Neural cell (in vitro differentiated cells): ENCODE measurements at regions not wholly inside any gene's neighbourhood (a gene's known extent, or its start where the extent isn't known, plus 50 kb on each side); places are given as distances from the start of the nearest gene placed in this dataset.

Experiments used
- H2AFZ ChIP-seq: fragments of 200-600, 300-800 bp; sonication (generic), shearing (Covaris generic); 2 replicates; pipeline ENCODE4 v1.6.0; 2014; ENCODE audit warnings: low read depth, mild to moderate bottlenecking, antibody characterized with exemption, low read length, moderate library complexity
- H3F3A ChIP-seq: fragments of 200-600 bp; shearing (Covaris generic); 2 replicates; pipeline ENCODE4 v1.6.1; 2016; ENCODE audit warnings: mild to moderate bottlenecking, moderate library complexity, mixed read lengths, antibody characterized with exemption, low read length; ENCODE audit not compliant: insufficient read depth, poor library complexity, severe bottlenecking
- H3K27ac ChIP-seq: fragments of 200-600, 300-800 bp; sonication (generic), shearing (Covaris generic); 2 replicates; pipeline ENCODE4 v1.5.1; 2014; ENCODE audit warnings: mild to moderate bottlenecking, low read length, moderate library complexity
- H3K27me3 ChIP-seq: fragments of 300-800, 200-600 bp; sonication (generic), shearing (Covaris generic); 2 replicates; pipeline ENCODE4 v1.6.0; 2014; ENCODE audit warnings: mild to moderate bottlenecking, low read depth, low read length, moderate library complexity; ENCODE audit not compliant: insufficient read depth
- H3K36me3 ChIP-seq: fragments of 300-800, 200-600 bp; sonication (generic), shearing (Covaris generic); 2 replicates; pipeline ENCODE4 v1.5.1; 2014; ENCODE audit warnings: mild to moderate bottlenecking, antibody characterized with exemption, low read length, moderate library complexity; ENCODE audit not compliant: insufficient read depth
- H3K4me2 ChIP-seq: fragments of 300-800, 200-600 bp; sonication (generic), shearing (Covaris generic); 2 replicates; pipeline ENCODE4 v1.6.0; 2014; ENCODE audit warnings: mild to moderate bottlenecking, low read length
- H3K4me3 ChIP-seq: fragments of 300-800, 200-600 bp; sonication (generic), shearing (Covaris generic); 2 replicates; pipeline ENCODE4 v1.5.1; 2014; ENCODE audit warnings: mild to moderate bottlenecking, low read length, moderate library complexity
- H3K79me2 ChIP-seq: fragments of 200-600 bp; shearing (Covaris generic); replicated peaks from 2 replicates; pipeline ENCODE4 v1.6.0; 2014; ENCODE audit warnings: mild to moderate bottlenecking, low read length, moderate library complexity; ENCODE audit not compliant: insufficient read depth
- H3K9ac ChIP-seq: fragments of 300-800, 200-600 bp; sonication (generic), shearing (Covaris generic); 2 replicates; pipeline ENCODE4 v1.6.1; 2016; ENCODE audit warnings: mild to moderate bottlenecking, low read length, mixed read lengths
- H3K9me2 ChIP-seq: fragments of 200-600 bp; shearing (Covaris generic); 2 replicates; pipeline ENCODE4 v1.6.1; 2016; ENCODE audit warnings: mild to moderate bottlenecking, low read length, mixed read lengths; ENCODE audit not compliant: insufficient read depth
- H3K9me3 ChIP-seq: fragments of 200-600, 300-800 bp; sonication (generic), shearing (Covaris generic); 2 replicates; pipeline ENCODE4 v1.6.1; 2016; ENCODE audit warnings: mild to moderate bottlenecking, mixed run types, low read length, moderate library complexity, mixed read lengths
- H4K20me1 ChIP-seq: fragments of 200-600 bp; shearing (Covaris generic); 2 replicates; pipeline ENCODE4 v1.6.1; 2016; ENCODE audit warnings: mild to moderate bottlenecking, mixed run types; ENCODE audit not compliant: insufficient read depth
- CTCF ChIP-seq: fragments of 450-650 bp; IDR thresholded peaks from 2 replicates; pipeline ENCODE4 v1.5.1; 2014; ENCODE audit warnings: antibody characterized with exemption, mild to moderate bottlenecking, moderate library complexity; ENCODE audit not compliant: poor library complexity, severe bottlenecking
- EP300 ChIP-seq: fragments of 450-650 bp; conservative IDR thresholded peaks from 2 replicates; pipeline ENCODE4 v1.6.1; 2014; ENCODE audit warnings: antibody characterized with exemption, mild to moderate bottlenecking, moderate library complexity; ENCODE audit not compliant: poor library complexity, severe bottlenecking
- EZH2 ChIP-seq: fragments of 200-600, 300-800 bp; shearing (Covaris generic), sonication (generic); IDR thresholded peaks from 2 replicates; pipeline ENCODE4 v1.6.1; 2014; ENCODE audit warnings: antibody characterized with exemption, low read length, borderline replicate concordance, mild to moderate bottlenecking; ENCODE audit not compliant: insufficient read depth, poor library complexity, severe bottlenecking
- MXI1 ChIP-seq: fragments of 450-650 bp; conservative IDR thresholded peaks from 2 replicates; pipeline ENCODE4 v1.6.1; 2014; ENCODE audit warnings: antibody characterized with exemption, mild to moderate bottlenecking; ENCODE audit not compliant: poor library complexity, severe bottlenecking
- POLR2AphosphoS5 ChIP-seq: IDR thresholded peaks from 2 replicates; pipeline ENCODE4 v1.6.1; 2012
- RAD21 ChIP-seq: fragments of 450-650 bp; conservative IDR thresholded peaks from 2 replicates; pipeline ENCODE4 v1.6.1; 2014; ENCODE audit warnings: antibody characterized with exemption, mild to moderate bottlenecking, moderate library complexity
- REST ChIP-seq: IDR thresholded peaks from 2 replicates; pipeline ENCODE4 v1.6.1; 2012; ENCODE audit warnings: borderline replicate concordance
- SMC3 ChIP-seq: fragments of 450-650 bp; conservative IDR thresholded peaks from 2 replicates; pipeline ENCODE4 v1.6.1; 2014; ENCODE audit warnings: antibody characterized with exemption, mild to moderate bottlenecking, moderate library complexity; ENCODE audit not compliant: poor library complexity
- TAF1 ChIP-seq: IDR thresholded peaks from 2 replicates; pipeline ENCODE4 v1.6.1; 2012; ENCODE audit warnings: low read depth

- H3K4me3 ChIP-seq, result no peak overlapping the region
- H4K20me1 ChIP-seq, result no peaks in the 10 kb centered on the region
- H3K27me3 ChIP-seq, result no peaks in the 10 kb centered on the region
- H3K36me3 ChIP-seq, result no peaks in the 10 kb centered on the region
- no peak overlapping the region for H3K9ac ChIP-seq
- H2AFZ ChIP-seq, result no peak overlapping the region
- no peak overlapping the region for H3K4me2 ChIP-seq
- H3K9me3 ChIP-seq, result no peaks in the 10 kb centered on the region
- no peaks in the 10 kb centered on the region for H3K9me2 ChIP-seq
- H3F3A ChIP-seq, result no peaks in the 10 kb centered on the region
- TF ChIP-seq MXI1 (no peak), EZH2 (no peak), CTCF (no peak), REST (no peak), EP300 (no peak), TAF1 (no peak), RAD21 (no peak), POLR2AphosphoS5 (no peak), SMC3 (no peak)
- no peaks in the 10 kb centered on the region for H3K79me2 ChIP-seq
- no peak overlapping the region for H3K27ac ChIP-seq
Observed at GRCh38 chr1:56410405-56410804, 169.0 kb downstream of the PLPP3 start.

- no peak overlapping the region for H3K4me2 ChIP-seq
- no peaks in the 10 kb centered on the region for H3K36me3 ChIP-seq
- H3F3A ChIP-seq, result no peaks in the 10 kb centered on the region
- H3K27ac ChIP-seq, result no peak overlapping the region
- no peak overlapping the region for H3K9ac ChIP-seq
- H3K9me2 ChIP-seq, result no peaks in the 10 kb centered on the region
- no peaks in the 10 kb centered on the region for H3K9me3 ChIP-seq
- no peaks in the 10 kb centered on the region for H4K20me1 ChIP-seq
- H3K79me2 ChIP-seq, result no peaks in the 10 kb centered on the region
- H3K4me3 ChIP-seq, result no peak overlapping the region
- no peak overlapping the region for H2AFZ ChIP-seq
- TF ChIP-seq EP300 (no peak), REST (no peak), SMC3 (no peak), TAF1 (no peak), POLR2AphosphoS5 (no peak), RAD21 (no peak), EZH2 (no peak), CTCF (no peak), MXI1 (no peak)
- no peaks in the 10 kb centered on the region for H3K27me3 ChIP-seq
Observed at GRCh38 chr1:56409112-56409691, 170.2 kb downstream of the PLPP3 start.
